ENCODE measurements at regions not wholly inside any gene's neighbourhood (a gene's known extent, or its start where the extent isn't known, plus 50 kb on each side); places are given as distances from the start of the nearest gene placed in this dataset.
A peak's percentile ranks its signal among the peaks of the same experiment; 100 is the strongest.
"Not testable (repeated sequence)": the region's sequence is repeated elsewhere in the genome, so short reads cannot be mapped to it uniquely, and the experiment has no call there.

DNA sequence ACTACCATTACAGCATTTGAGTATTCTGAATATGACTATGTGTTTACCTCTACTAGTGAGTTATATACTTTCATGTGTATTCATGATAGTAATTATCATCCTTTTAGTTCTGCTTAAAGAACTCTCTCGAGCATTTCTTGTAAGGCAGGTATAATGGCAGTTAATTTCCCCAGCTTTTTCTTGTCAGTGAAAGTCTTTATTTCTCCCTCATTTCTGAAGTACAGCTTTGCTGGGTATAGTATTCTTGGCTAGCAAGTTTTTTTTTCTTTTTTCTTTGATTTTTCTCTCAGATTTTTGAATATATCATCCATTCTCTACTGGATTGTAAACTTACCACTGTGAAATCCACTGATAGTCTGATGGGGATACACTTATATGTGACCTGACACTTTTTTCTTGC is 165.9 kb upstream of the ARHGAP5 start:
- no peak for DNase-seq (ENCODE audit: low read depth)

- no peak for DNase-seq (ENCODE audit: low read depth)
These were observed 163.7 kb upstream of the ARHGAP5 start for GRCh38 chr14:31913370-31913769.

DNA sequence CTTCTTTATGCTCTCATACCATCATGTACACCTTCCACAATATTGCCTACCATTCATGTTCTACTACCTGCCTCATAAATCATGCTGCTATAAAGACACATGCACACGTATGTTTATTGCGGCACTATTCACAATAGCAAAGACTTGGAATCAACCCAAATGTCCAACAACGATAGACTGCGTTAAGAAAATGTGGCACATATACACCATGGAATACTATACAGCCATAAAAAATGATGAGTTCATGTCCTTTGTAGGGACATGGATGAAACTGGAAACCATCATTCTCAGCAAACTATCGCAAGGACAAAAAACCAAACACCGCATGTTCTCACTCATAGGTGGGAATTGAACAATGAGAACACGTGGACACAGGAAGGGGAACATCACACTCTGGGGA is 158.8 kb upstream of the ARHGAP5 start:
- DNase-seq (ENCODE audit: low read depth): not testable (repeated sequence)

DNA sequence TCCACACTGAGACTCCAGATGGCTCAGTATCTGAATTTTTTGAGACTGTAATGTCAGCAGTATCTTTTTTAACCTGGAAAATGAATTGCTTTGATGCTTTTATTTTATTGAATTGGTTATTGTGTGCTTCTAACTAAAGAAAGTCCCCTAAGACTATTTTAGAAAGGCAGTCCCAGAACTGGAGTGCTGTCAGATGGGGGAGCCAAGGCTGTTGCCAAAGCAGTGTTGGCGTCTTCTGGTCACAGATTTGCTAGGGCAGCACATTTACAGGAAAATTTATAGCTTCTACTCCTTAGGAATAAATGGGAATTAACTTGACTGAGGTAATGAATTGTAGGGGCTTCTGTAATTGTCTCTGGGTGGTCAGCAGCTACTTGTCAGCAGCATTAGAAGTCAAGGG is 157.1 kb upstream of the ARHGAP5 start:
- DNase-seq (ENCODE audit: low read depth): no peak

DNA sequence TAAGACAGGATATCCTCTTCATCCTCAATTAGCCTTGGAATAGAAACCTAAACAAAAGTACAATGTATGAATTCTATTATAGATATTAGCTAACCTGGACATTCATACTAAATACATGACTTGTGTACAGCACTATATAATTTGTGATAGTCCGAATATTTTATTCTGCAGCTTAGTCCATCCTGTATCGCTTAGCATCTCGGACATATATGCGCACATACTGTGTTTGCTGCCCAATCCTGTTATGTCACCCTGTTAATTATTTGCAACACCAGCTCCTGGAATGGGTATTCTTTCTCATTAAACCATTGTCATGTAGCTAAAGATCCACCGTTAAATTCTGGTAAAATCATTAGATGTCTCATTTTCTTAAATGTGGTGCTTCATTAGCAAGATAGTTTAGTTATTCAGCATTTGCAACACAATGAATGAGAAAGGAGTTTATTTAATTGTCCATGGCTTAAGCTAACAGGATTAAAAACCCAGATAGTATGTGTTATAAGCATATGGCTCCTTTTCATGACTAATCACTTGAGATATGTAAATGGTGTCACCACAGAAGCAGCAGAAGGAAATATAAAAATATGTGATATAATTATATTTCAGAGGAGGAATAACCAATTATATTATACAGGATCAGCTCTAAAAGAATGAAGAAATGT is 156.0 kb upstream of the ARHGAP5 start:
- no peak for DNase-seq (ENCODE audit: low read depth)

DNA sequence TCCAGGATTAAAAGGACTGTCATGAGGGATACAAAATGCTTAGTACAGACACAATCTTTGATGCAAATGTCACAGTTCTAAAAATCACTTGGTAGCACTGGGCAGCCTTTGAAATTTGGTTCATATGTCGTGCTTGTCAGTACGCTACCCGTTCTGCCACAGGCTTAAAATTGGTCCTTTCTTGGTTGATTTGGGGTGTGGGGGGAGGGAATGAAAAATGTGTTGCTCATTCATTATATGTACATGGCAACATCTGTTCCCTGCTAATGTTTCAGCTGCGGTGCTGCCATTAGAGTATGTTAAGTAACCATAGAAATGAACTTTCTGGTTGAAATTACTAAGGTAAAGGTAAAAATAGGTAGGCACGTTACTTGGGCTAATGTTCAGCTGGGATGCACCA is 155.4 kb upstream of the ARHGAP5 start:
- DNase-seq (ENCODE audit: low read depth): no peak

- DNase-seq (ENCODE audit: low read depth): no peak
These were observed 151.0 kb upstream of the ARHGAP5 start for GRCh38 chr14:31926123-31926522.

DNA sequence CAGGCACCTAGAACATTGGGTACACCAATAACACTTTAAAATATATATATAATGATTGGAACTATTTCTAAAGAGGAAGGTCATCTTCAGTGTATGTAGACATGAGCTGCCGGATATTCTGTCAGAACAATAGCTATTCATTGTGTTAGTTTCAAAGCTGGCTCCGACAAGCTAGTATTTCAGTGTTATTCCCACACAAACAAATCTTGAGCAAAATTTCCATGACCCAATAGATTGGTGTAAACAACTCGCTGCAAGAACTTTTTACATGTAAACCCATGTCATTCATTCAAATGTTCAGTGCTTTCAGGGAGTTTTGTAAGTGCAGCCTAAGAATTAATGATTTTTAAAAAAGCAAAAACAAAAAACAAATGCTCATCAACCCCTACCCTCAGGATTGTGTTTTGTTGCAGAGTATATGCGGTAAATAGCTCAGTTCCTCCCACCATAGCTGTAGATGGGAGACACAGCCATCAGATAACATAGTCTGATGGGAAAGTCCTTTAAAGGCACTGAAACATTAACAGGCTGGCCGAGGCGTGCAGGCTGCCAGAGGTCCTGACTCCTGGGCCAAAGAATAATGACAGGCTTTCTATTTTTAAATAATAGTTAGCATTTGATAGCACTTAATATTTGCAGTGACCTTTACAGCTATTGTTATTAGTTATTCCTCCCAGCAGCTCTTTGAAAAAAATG is 150.3 kb upstream of the ARHGAP5 start:
- no peak for DNase-seq (ENCODE audit: low read depth)

DNA sequence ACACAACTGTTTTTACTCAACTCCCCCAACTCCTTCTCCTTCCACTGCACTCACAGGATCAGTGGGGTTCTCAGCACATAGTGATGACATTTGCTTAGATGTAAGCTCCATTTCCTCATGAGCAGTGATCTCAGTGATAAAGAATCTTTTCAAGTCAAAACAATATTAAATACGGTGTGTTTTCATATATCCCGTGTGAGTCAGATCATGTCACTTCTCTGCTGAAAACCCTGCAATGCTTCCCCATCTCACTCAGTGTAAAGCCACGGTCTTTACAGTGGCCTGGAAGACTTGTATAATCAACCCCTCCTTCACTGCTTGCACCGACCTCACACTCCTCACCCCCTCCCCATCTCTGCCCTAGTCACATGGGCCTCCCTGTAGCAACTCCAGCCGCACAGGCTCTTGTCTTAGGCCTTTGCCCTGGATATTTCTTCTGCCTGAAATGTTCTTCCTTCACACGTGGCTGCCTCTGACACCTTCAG is 149.7 kb upstream of the ARHGAP5 start:
- DNase-seq (ENCODE audit: low read depth): no peak

GRCh38 chr14:31930070-31930469 is 147.0 kb upstream of the ARHGAP5 start:
- no peak for DNase-seq (ENCODE audit: low read depth)

DNA sequence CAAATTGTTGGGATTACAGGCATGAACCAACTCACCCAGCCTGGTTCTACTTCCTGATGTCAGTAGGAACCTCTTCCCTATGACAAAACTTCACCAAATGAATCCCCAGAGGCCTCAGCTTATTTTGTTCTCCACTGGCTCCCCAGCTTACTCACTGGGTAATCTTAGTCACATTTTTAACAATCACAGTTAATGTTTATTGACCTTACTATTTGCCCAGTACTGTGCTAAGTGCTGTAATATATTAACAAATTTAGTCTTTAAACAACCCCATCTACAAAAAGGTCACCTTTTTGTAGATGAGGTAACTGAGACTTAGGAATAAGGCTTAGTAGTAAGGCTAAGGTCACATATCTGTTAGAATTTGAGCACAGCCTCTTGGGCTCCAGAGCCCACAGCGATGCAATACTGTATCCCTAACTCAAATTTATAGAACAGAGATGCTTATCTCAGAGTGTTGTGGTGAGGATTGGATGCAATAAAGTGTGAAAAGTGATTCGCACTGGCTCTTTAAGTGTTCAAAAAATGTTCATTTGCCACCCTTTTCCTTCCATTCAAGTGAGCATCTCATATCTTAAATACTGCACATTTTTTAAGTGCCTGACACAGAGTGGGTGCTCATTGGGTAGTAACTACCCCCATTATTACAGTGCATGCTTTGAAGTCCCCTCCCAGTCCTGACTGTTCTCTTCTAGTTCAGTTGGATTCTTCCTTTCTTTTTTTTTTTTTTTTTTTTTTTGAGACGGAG is 146.4 kb upstream of the ARHGAP5 start:
- DNase-seq (ENCODE audit: low read depth): no peak

DNA sequence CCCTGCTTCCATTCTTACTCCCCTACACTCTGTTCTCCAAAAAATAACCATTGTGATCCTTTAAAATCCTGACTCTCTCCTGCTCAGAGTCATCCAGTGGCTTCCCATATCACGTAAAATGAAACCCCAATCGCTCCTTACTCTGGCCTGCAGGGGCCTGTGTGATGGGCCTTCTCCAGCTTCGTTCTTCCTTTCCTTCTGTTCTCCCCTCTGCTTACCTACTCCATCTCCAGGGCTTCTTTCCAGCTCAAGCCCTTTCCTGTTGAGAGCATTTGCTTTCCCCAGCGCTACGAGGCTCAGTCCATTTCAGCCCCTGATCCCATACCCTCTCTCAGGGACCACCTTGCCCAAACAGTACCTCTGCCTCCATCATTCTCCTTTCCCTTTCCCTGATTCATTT is 144.4 kb upstream of the ARHGAP5 start:
- DNase-seq (ENCODE audit: low read depth): no peak

DNA sequence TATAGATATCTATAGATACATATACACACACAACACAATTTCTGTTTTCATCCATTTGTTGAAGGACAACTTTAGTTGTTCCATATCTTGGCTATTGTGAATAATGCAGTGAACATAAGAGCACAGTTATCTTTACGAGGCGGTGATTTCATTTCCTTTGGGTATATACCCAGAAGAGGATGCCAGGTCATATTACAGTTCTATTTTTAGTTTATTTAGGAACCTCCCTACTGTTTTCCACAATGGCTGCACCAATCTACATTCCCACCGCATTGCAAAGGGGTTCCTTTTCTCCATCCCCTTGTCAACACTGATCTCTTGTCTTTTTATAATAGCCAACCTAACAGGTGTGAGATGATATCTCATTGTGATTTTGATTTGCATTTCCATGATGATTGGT is 143.4 kb upstream of the ARHGAP5 start:
- no peak for DNase-seq (ENCODE audit: low read depth)

GRCh38 chr14:31934767-31935266 is 142.3 kb upstream of the ARHGAP5 start:
- DNase-seq (ENCODE audit: low read depth): no peak

DNA sequence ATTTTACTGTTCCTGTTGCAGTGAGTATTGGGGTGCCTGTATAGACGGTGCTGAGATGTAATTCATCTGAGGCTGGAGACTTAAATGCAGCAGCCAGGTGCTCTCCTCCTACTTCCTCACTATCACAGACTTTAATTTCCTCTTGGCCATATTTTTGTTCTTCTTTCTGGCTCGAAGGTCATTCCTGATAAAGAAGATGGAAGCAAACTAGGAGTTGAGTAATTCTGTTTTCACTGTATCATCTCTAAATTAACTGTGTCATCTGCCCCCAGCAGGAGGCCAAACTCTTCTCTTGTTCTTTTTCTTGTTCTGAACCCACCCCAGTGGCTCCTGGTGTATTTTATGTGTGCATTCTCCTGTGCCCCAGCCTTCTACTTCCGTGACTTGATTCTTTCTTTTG is 141.7 kb upstream of the ARHGAP5 start:
- no peak for DNase-seq (ENCODE audit: low read depth)

GRCh38 chr14:31936115-31936514 is 141.0 kb upstream of the ARHGAP5 start:
- no peak for DNase-seq (ENCODE audit: low read depth)

- DNase-seq (ENCODE audit: low read depth): peak; percentile 17
These were observed 139.3 kb upstream of the ARHGAP5 start for GRCh38 chr14:31937730-31938346.

DNA sequence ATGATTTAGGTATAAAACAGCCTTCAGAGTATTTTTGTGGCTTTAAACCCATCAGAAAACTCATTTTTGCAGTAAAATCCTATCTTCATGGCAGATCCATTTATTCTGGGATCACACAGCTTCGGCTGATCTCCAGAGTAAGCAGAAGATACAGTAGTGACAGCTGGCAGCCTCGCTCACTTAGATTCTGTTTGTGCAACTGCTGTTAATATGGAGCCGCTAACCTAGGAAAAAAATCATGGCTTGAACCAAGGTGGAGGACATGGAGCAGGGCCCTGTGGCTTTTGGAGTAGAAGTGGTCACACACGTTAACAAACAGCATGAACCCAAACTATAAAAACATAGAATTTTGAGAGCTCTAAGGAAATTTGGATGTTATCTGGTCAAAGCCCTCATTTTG is 137.2 kb upstream of the ARHGAP5 start:
- DNase-seq (ENCODE audit: low read depth): no peak

GRCh38 chr14:31941487-31941886 is 135.6 kb upstream of the ARHGAP5 start:
- DNase-seq (ENCODE audit: low read depth): no peak

DNA sequence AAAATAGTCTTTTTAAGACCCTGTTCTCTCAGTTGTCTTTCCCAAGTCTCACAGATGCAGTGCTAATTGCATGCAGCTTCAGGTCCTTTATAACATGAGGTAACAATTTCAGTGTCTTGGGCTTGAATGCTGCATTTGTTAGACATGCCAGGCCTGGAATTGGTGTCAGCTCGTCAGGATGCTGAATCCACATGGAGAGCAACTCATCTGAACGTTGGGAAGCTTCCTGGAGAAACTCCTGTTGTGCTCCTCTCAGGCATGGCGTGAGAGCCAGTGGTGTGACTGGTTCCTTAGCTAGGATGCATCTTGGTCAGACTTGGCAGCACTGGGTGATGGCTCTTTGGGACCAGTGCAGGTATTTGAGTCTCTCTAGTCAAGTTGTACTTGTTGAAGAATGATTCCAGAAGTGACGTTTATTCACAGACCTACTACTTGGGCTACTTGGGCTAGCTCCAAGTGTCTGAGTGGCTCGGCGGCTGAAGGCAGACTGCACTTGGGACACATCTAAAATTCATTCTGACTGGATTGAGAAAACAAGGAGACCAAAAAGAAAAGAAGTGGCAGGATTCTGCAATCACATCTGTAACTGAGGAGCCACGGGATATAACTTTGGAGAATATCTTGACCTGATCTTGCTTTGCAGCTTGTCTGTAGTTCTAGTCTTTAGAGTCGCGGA is 134.8 kb upstream of the ARHGAP5 start:
- DNase-seq (ENCODE audit: low read depth): no peak

GRCh38 chr14:31943217-31943799 is 133.8 kb upstream of the ARHGAP5 start:
- no peak for DNase-seq (ENCODE audit: low read depth)

DNA sequence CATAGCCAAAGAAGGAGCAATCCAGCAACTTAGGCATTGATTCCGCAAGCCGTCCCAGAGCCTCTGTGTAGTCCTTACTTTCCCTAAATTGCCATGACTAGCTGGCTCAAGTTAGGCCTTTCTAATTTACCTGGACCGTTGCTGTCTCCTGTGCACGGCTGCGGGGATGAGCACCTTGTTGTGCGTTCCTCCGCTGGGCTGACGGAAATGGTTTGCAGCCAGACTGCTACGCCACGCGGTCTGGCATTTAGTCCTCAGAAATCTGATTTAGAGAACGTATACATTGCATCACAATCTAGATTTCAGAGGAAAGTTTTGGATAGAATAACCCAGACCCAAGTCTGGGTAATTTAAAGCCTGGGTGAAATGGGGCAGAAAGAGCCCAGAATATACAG is 133.2 kb upstream of the ARHGAP5 start:
- no peak for DNase-seq (ENCODE audit: low read depth)
